H9 (cell line): ENCODE measurements at regions not wholly inside any gene's neighbourhood (a gene's known extent, or its start where the extent isn't known, plus 50 kb on each side); places are given as distances from the start of the nearest gene placed in this dataset.
"Not testable (repeated sequence)": the region's sequence is repeated elsewhere in the genome, so short reads cannot be mapped to it uniquely, and the experiment has no call there.

ENCODE experiments used
- DNase-seq: peaks from one replicate; pipeline ENCODE4 v3.0.0-alpha.2; 2017
- H2AFZ ChIP-seq: one replicate; pipeline ENCODE4 v1.6.1; 2013; ENCODE audit warnings: mild to moderate bottlenecking, low read length, control low read depth, moderate library complexity
- H2AK5ac ChIP-seq: 2 replicates; pipeline ENCODE4 v1.6.1; 2013; ENCODE audit warnings: low read length, control low read depth, mixed read lengths; ENCODE audit not compliant: insufficient read length
- H2BK120ac ChIP-seq: one replicate; pipeline ENCODE4 v1.6.1; 2013; ENCODE audit warnings: low read depth, mild to moderate bottlenecking, low read length, control low read depth, inconsistent platforms; ENCODE audit not compliant: poor library complexity, severe bottlenecking
- H2BK12ac ChIP-seq: 2 replicates; pipeline ENCODE4 v1.6.1; 2013; ENCODE audit warnings: low read length, control low read depth, mixed read lengths, low read depth; ENCODE audit not compliant: insufficient read length
- H2BK15ac ChIP-seq: 2 replicates; pipeline ENCODE4 v1.6.1; 2013; ENCODE audit warnings: low read depth, low read length, control low read depth
- H2BK20ac ChIP-seq: one replicate; pipeline ENCODE4 v1.6.1; 2013; ENCODE audit warnings: low read depth, mild to moderate bottlenecking, low read length, control low read depth, inconsistent platforms; ENCODE audit not compliant: poor library complexity, severe bottlenecking
- H2BK5ac ChIP-seq: 2 replicates; pipeline ENCODE4 v1.6.1; 2013; ENCODE audit warnings: low read length, control low read depth, mixed read lengths; ENCODE audit not compliant: insufficient read length
- H3K14ac ChIP-seq: 2 replicates; pipeline ENCODE4 v1.6.1; 2013; ENCODE audit warnings: low read length, control low read depth; ENCODE audit not compliant: insufficient read depth
- H3K18ac ChIP-seq: 2 replicates; pipeline ENCODE4 v1.6.1; 2013; ENCODE audit warnings: low read depth, mild to moderate bottlenecking, mixed read lengths, low read length, control low read depth; ENCODE audit not compliant: insufficient read length
- H3K23ac ChIP-seq: 2 replicates; pipeline ENCODE4 v1.6.1; 2013; ENCODE audit warnings: low read length, control low read depth, mixed read lengths, low read depth; ENCODE audit not compliant: insufficient read length
- H3K23me2 ChIP-seq: 2 replicates; pipeline ENCODE4 v1.6.1; 2013; ENCODE audit warnings: low read depth, mild to moderate bottlenecking, mixed read lengths, low read length, control low read depth; ENCODE audit not compliant: insufficient read length, poor library complexity, severe bottlenecking
- H3K27ac ChIP-seq: 2 replicates; pipeline ENCODE4 v1.5.1; 2013; ENCODE audit warnings: low read length, control low read depth, mixed read lengths, low read depth; ENCODE audit not compliant: insufficient read length
- H3K27me3 ChIP-seq: 2 replicates; pipeline ENCODE4 v1.6.1; 2013; ENCODE audit warnings: low read length, control low read depth, inconsistent platforms; ENCODE audit not compliant: insufficient read depth
- H3K4ac ChIP-seq: 2 replicates; pipeline ENCODE4 v1.6.1; 2013; ENCODE audit warnings: low read depth, mild to moderate bottlenecking, control low read depth, inconsistent platforms, low read length, moderate library complexity
- H3K4me1 ChIP-seq: 2 replicates; pipeline ENCODE4 v1.6.1; 2013; ENCODE audit warnings: low read length, control low read depth, inconsistent platforms; ENCODE audit not compliant: insufficient read depth
- H3K4me2 ChIP-seq: 2 replicates; pipeline ENCODE4 v1.6.1; 2013; ENCODE audit warnings: low read length, control low read depth, mixed read lengths; ENCODE audit not compliant: insufficient read length, insufficient read depth
- H3K56ac ChIP-seq: 2 replicates; pipeline ENCODE4 v1.6.1; 2013; ENCODE audit warnings: low read depth, mild to moderate bottlenecking, mixed read lengths, low read length, control low read depth; ENCODE audit not compliant: insufficient read length
- H3K79me1 ChIP-seq: 2 replicates; pipeline ENCODE4 v1.6.1; 2013; ENCODE audit warnings: low read depth, mild to moderate bottlenecking, moderate library complexity, low read length, control low read depth, inconsistent platforms; ENCODE audit not compliant: insufficient read depth, poor library complexity, severe bottlenecking
- H3K79me2 ChIP-seq: 2 replicates; pipeline ENCODE4 v1.6.1; 2013; ENCODE audit warnings: low read length, control low read depth, inconsistent platforms; ENCODE audit not compliant: insufficient read depth
- H3K9ac ChIP-seq: 2 replicates; pipeline ENCODE4 v1.6.1; 2013; ENCODE audit warnings: low read length, control low read depth, mixed read lengths; ENCODE audit not compliant: insufficient read length; ENCODE audit errors: extremely low read depth
- H3K9me3 ChIP-seq: one replicate; pipeline ENCODE4 v1.6.1; 2013; ENCODE audit warnings: low read depth, low read length, inconsistent platforms; ENCODE audit not compliant: control insufficient read depth
- H3T11ph ChIP-seq: one replicate; pipeline ENCODE4 v1.6.1; 2013; ENCODE audit warnings: mild to moderate bottlenecking, low read length, control low read depth, inconsistent platforms
- H4K20me1 ChIP-seq: one replicate; pipeline ENCODE4 v1.6.1; 2013; ENCODE audit not compliant: control insufficient read depth, insufficient read length, insufficient read depth
- H4K5ac ChIP-seq: 2 replicates; pipeline ENCODE4 v1.6.1; 2013; ENCODE audit warnings: low read depth, mild to moderate bottlenecking, mixed read lengths, low read length, control low read depth; ENCODE audit not compliant: insufficient read length
- H4K8ac ChIP-seq: replicated peaks from 2 replicates; pipeline ENCODE4 v1.6.1; 2013; ENCODE audit warnings: low read length, control low read depth, mixed read lengths, low read depth; ENCODE audit not compliant: insufficient read length
- H4K91ac ChIP-seq: 2 replicates; pipeline ENCODE4 v1.6.1; 2013; ENCODE audit warnings: low read depth, mild to moderate bottlenecking, moderate library complexity, mixed read lengths, low read length, control low read depth; ENCODE audit not compliant: insufficient read length
- H3K27ac Mint-ChIP-seq, 3 experiments: 2 replicates in 2 of 3; 3 replicates in 1 of 3; pipeline ENCODE4 v1.8.0; 2020 to 2021; ENCODE audit warnings: mixed read lengths in 3 of 3, mild to moderate bottlenecking in 1 of 3, moderate library complexity in 1 of 3
- H3K27me3 Mint-ChIP-seq: 2 replicates; pipeline ENCODE4 v1.8.0; 2021; ENCODE audit warnings: low read depth, mild to moderate bottlenecking, moderate library complexity, mixed read lengths
- H3K36me3 Mint-ChIP-seq, 3 experiments: 2 replicates in 2 of 3; 3 replicates in 1 of 3; pipeline ENCODE4 v1.8.0; 2020 to 2021; ENCODE audit warnings: low read depth in 3 of 3, mixed read lengths in 3 of 3; ENCODE audit not compliant: insufficient read depth in 1 of 3
- H3K4me1 Mint-ChIP-seq, 2 experiments: 2 replicates each; pipeline ENCODE4 v1.8.0; 2020; ENCODE audit warnings: mixed read lengths in 2 of 2
- H3K4me3 Mint-ChIP-seq, 2 experiments: 2 replicates in 1 of 2; 3 replicates in 1 of 2; pipeline ENCODE4 v1.8.0; 2020 to 2021; ENCODE audit warnings: mild to moderate bottlenecking in 2 of 2, mixed read lengths in 2 of 2, moderate library complexity in 1 of 2
- H3K9me3 Mint-ChIP-seq, 2 experiments: 2 replicates in 1 of 2; 3 replicates in 1 of 2; pipeline ENCODE4 v1.8.0; 2020; ENCODE audit warnings: mild to moderate bottlenecking in 2 of 2, mixed read lengths in 2 of 2, moderate library complexity in 1 of 2
- WGBS: extraction: QIAGEN DNeasy Blood & Tissue Kit; methylation state at CpG from one replicate; pipeline ENCODE4 v1.1.7; 2013; ENCODE audit warnings: missing lambda C conversion rate, low lambda C conversion rate, mixed read lengths; ENCODE audit not compliant: insufficient read length; ENCODE audit errors: extremely low coverage; 5-methylcytosine and 5-hydroxymethylcytosine counted together

GRCh38 chr7:32816409-32816948 lies 75.1 kb downstream of the KBTBD2 start:
- not testable (repeated sequence) for H3K9me3 ChIP-seq, H3K27me3 ChIP-seq, H2AK5ac ChIP-seq, H2AFZ ChIP-seq, H3K4me3 Mint-ChIP-seq, H3K36me3 Mint-ChIP-seq, H3K79me1 ChIP-seq, H3K23ac ChIP-seq, H3K4ac ChIP-seq, H4K8ac ChIP-seq, H3K23me2 ChIP-seq, H2BK15ac ChIP-seq, H4K5ac ChIP-seq, H3K79me2 ChIP-seq, H4K91ac ChIP-seq, H3K4me1 ChIP-seq, H4K20me1 ChIP-seq, DNase-seq, H3K9ac ChIP-seq, H3K56ac ChIP-seq, H2BK12ac ChIP-seq, H2BK20ac ChIP-seq, H3K27ac Mint-ChIP-seq, H2BK120ac ChIP-seq, H3K9me3 Mint-ChIP-seq, H3T11ph ChIP-seq, H3K27ac ChIP-seq, H3K14ac ChIP-seq, H3K27me3 Mint-ChIP-seq, H3K4me2 ChIP-seq, H3K4me1 Mint-ChIP-seq, H3K18ac ChIP-seq, H2BK5ac ChIP-seq
- no CpG with 5 or more reads among the region's 6 CpGs for WGBS

- not testable (repeated sequence) for H3K4me1 Mint-ChIP-seq, H2BK15ac ChIP-seq, H3K4me2 ChIP-seq
These were observed 76.8 kb downstream of the KBTBD2 start for GRCh38 chr7:32814779-32815178.

More at GRCh38 chr7:32814779-32815178, 76.8 kb downstream of the KBTBD2 start:
- not testable (repeated sequence) for H3K9me3 Mint-ChIP-seq, DNase-seq, H3K27ac ChIP-seq, H3K23me2 ChIP-seq, H4K8ac ChIP-seq, H3T11ph ChIP-seq, H2BK120ac ChIP-seq, H3K79me2 ChIP-seq, H2BK12ac ChIP-seq, H3K79me1 ChIP-seq, H3K27ac Mint-ChIP-seq, H3K4ac ChIP-seq, H3K4me1 ChIP-seq, H4K20me1 ChIP-seq, H3K14ac ChIP-seq, H4K91ac ChIP-seq, H3K36me3 Mint-ChIP-seq, H3K27me3 Mint-ChIP-seq, H3K27me3 ChIP-seq, H4K5ac ChIP-seq, H2BK20ac ChIP-seq, H2BK5ac ChIP-seq, H3K9ac ChIP-seq, H2AFZ ChIP-seq, H3K18ac ChIP-seq, H3K4me3 Mint-ChIP-seq, H2AK5ac ChIP-seq, H3K23ac ChIP-seq, H3K56ac ChIP-seq, H3K9me3 ChIP-seq
